ENCODE measurements at regions not wholly inside any gene's neighbourhood (a gene's known extent, or its start where the extent isn't known, plus 50 kb on each side); places are given as distances from the start of the nearest gene placed in this dataset.

DNA sequence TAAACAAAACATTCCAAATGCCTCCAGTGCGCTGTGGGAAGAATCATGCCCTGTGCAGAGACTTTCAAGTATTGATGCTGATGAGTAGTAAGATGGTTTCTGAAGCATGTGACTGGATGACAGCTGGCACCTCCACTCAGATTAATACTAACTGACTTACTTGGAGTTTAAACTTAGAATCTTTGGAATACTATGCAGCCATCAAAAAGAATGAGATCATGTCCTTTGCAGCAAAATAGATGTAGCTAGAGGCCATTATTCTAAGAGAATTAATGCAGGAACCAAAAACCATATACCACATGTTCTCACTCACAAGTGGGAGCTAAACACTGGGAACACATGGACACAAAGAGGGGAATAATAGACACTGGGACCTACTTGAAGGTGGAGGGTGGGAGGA, 73.8 kb upstream of the CHCHD3 start:
- no peak overlapping the region for H2AK5ac ChIP-seq (ENCODE audit: insufficient read length, low read length)
- H3K14ac ChIP-seq (ENCODE audit: insufficient read depth, low read length): no peak overlapping the region
- H4K8ac ChIP-seq (replicated peaks; ENCODE audit: insufficient read length, low read depth, low read length): no peak overlapping the region
- no peaks in the 10 kb centered on the region for H3K27me3 ChIP-seq (ENCODE audit: insufficient read depth, low read length)
- H3K79me2 ChIP-seq (ENCODE audit: insufficient read depth, low read length): no peaks in the 10 kb centered on the region
- Mint-ChIP-seq H3K4me1 (peaks cover 3 to 4% of the 10 kb centered on the region in 2 experiments), H3K9me3 (no peaks in the 10 kb centered on the region), H3K27ac (no peak overlapping the region), H3K27me3 (ENCODE audit: low read depth) (no peaks in the 10 kb centered on the region; the same call in 1 of the 2 replicates), H3K36me3 (ENCODE audit: insufficient read depth in 1 of 3, low read depth in 3 of 3) (no peaks in the 10 kb centered on the region), H3K4me3 (no peak overlapping the region)
- no peak overlapping the region for H2BK120ac ChIP-seq (ENCODE audit: low read depth, low read length, poor library complexity, severe bottlenecking)
- no peak overlapping the region for H3K56ac ChIP-seq (ENCODE audit: insufficient read length, low read depth, low read length)
- H3K23me2 ChIP-seq (ENCODE audit: insufficient read length, low read depth, low read length, poor library complexity, severe bottlenecking): no peaks in the 10 kb centered on the region
- H3K4me2 ChIP-seq (ENCODE audit: insufficient read depth, insufficient read length, low read length): no peak overlapping the region
- no peak overlapping the region for H2BK12ac ChIP-seq (ENCODE audit: insufficient read length, low read depth, low read length)
- no peak overlapping the region for H3K27ac ChIP-seq (ENCODE audit: insufficient read length, low read depth, low read length)
- no CpG with 5 or more reads among the region's 1 CpG for WGBS (ENCODE audit: extremely low coverage, insufficient read length, low lambda C conversion rate)
- H2BK5ac ChIP-seq (ENCODE audit: insufficient read length, low read length): no peak overlapping the region
- no peak overlapping the region for H2BK15ac ChIP-seq (ENCODE audit: low read depth, low read length)
- H3K4me1 ChIP-seq (ENCODE audit: insufficient read depth, low read length): no peaks in the 10 kb centered on the region
- no peaks in the 10 kb centered on the region for H3K9me3 ChIP-seq (ENCODE audit: control insufficient read depth, low read depth, low read length)
- H2BK20ac ChIP-seq (ENCODE audit: low read depth, low read length, poor library complexity, severe bottlenecking): no peak overlapping the region
- no peak overlapping the region for H2AFZ ChIP-seq (ENCODE audit: low read length)
- no peak overlapping the region for H3K9ac ChIP-seq (ENCODE audit: extremely low read depth, insufficient read length, low read length)
- H3K79me1 ChIP-seq (ENCODE audit: insufficient read depth, low read depth, low read length, poor library complexity, severe bottlenecking): no peaks in the 10 kb centered on the region
- no peaks in the 10 kb centered on the region for H4K20me1 ChIP-seq (ENCODE audit: control insufficient read depth, insufficient read depth, insufficient read length)
- no peak overlapping the region for H4K91ac ChIP-seq (ENCODE audit: insufficient read length, low read depth, low read length)
- no peak overlapping the region for H4K5ac ChIP-seq (ENCODE audit: insufficient read length, low read depth, low read length)
- no peak for DNase-seq
- H3K18ac ChIP-seq (ENCODE audit: insufficient read length, low read depth, low read length): no peak overlapping the region
- no peak for TF ChIP-seq CTCF (conservative IDR thresholded peaks at IDR 0.05)
- H3K23ac ChIP-seq (ENCODE audit: insufficient read length, low read depth, low read length): no peak overlapping the region
- H3K4ac ChIP-seq (ENCODE audit: low read depth, low read length): no peak overlapping the region
- H3T11ph ChIP-seq (ENCODE audit: low read length): no peak overlapping the region
